Activated CD4-positive, alpha-beta T cell treated with anti-CD3 and anti-CD28 coated beads for 36 hours (primary cell): ENCODE measurements at regions not wholly inside any gene's neighbourhood (a gene's known extent, or its start where the extent isn't known, plus 50 kb on each side); places are given as distances from the start of the nearest gene placed in this dataset.

Experiments
- ATAC-seq: fragments of 200-7000 bp; cut with Tn5 transposase; one replicate; pipeline ENCODE4 v1.10.0; 2021; ENCODE audit warnings: mild to moderate bottlenecking, moderate library complexity
- CTCF ChIA-PET: fragments of 350-600 bp; sonication (Branson Sonifier 250); formaldehyde crosslinking; loops from one replicate; lab custom pipeline; 2021; ENCODE audit warnings: antibody characterized with exemption; lab: Charles Lee
- POLR2A ChIA-PET: fragments of 350-600 bp; sonication (Branson Sonifier 250); formaldehyde crosslinking; loops from one replicate; lab custom pipeline; 2021; ENCODE audit warnings: antibody characterized with exemption, inconsistent platforms; lab: Charles Lee
- DNase-seq: peaks from one replicate; pipeline ENCODE4 v3.0.0-alpha.2; 2020
- H3K27ac Mint-ChIP-seq: one replicate; pipeline ENCODE4 v1.8.0; 2021; ENCODE audit warnings: mixed read lengths
- H3K27me3 Mint-ChIP-seq: one replicate; pipeline ENCODE4 v1.8.0; 2021; ENCODE audit warnings: mixed read lengths
- H3K36me3 Mint-ChIP-seq: one replicate; pipeline ENCODE4 v1.8.0; 2021; ENCODE audit warnings: low read depth, mixed read lengths
- H3K4me1 Mint-ChIP-seq: one replicate; pipeline ENCODE4 v1.8.0; 2021; ENCODE audit warnings: mixed read lengths
- H3K4me3 Mint-ChIP-seq: one replicate; pipeline ENCODE4 v1.8.0; 2021; ENCODE audit warnings: mild to moderate bottlenecking, moderate library complexity, mixed read lengths
- H3K9me3 Mint-ChIP-seq: one replicate; pipeline ENCODE4 v1.8.0; 2021; ENCODE audit warnings: low read depth, mixed read lengths
- intact Hi-C, 2 experiments: fragments of 100-400 bp; cut with DNase I in 1 of 2; cut with micrococcal nuclease in 1 of 2; formaldehyde crosslinking; loops; one replicate each; pipeline versions ENCODE4 v1.14.2 to v1.15.1; 2022 to 2024; cut with DNase I, micrococcal nuclease

DNA sequence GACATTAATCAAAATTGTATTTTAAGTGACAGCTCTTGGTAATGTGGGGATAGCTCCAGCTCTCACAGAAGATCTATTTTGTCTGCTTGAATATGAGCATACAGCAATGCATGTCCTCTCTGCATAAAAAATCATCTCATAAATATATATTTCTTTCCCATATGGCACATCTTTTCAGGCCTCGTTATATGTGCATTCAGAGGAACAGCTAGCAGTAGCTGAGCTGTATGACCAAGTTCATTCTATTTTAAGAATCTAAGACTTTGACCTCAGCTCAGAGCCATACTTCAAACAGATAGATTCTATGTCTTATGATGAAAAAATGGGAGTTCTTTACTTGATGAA is 487.2 kb downstream of the ARHGEF28 start:
- Mint-ChIP-seq H3K9me3 (no peaks in the 10 kb centered on the region), H3K27ac (no peak overlapping the region), H3K4me1 (no peaks in the 10 kb centered on the region), H3K36me3 (no peaks in the 10 kb centered on the region), H3K4me3 (no peak overlapping the region), H3K27me3 (peaks cover 17% of the 10 kb centered on the region)
- no peak for DNase-seq
- intact Hi-C loops: no loop called here
- CTCF ChIA-PET: interaction anchor here (0.6 kb wide), 1 partner anchor 200 kb away, joined by 3 read pairs; no protein-coding TSS in a partner anchor
- POLR2A ChIA-PET: no interaction called here
- ATAC-seq: no peak

DNA sequence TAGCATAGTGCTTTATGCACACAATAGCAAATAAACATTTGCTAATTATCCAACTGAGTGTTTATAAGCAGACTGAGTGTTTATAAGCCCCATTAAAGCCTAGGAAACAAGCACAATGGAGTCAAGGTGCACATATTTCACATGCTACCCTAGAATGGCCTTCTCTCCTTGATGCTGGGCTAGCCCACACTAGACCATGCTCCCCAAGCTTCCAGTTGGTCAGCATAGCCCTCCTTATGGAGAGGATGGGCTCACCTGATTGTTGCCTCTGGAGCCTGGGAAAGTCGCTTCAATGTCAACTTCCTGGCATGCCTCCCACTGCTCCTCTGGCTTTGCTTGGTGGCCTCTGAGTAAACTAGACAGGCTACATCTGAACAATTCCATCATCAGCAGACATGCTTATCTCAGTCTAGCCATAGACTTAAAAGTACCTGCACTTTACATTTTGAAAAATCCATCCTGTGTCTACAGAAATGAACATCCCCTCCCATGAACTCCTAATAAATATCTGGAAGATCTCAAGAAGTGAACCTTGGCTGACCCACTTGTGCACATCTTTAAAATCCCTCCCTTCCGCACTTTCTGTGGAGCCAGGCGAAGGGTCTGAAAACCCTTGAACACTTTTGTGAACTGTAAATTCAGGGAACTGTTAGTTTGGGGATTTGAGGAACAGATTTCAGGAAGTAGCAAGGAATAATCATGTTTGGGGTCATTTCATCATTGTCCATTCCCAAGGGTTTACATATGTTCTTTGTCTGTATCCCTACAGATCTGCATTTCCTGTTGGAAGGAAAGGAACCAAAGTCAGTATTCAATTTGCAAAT is 486.6 kb downstream of the ARHGEF28 start:
- CTCF ChIA-PET: interaction anchor here (0.6 kb wide), 1 partner anchor 199 kb away, joined by 3 read pairs; no protein-coding TSS in a partner anchor
- no peak overlapping the region for H3K4me3 Mint-ChIP-seq
- H3K36me3 Mint-ChIP-seq: no peaks in the 10 kb centered on the region
- H3K27me3 Mint-ChIP-seq: peaks cover 17% of the 10 kb centered on the region
- intact Hi-C loops: no loop called here
- H3K4me1 Mint-ChIP-seq: no peaks in the 10 kb centered on the region
- POLR2A ChIA-PET: no interaction called here
- H3K9me3 Mint-ChIP-seq: no peaks in the 10 kb centered on the region
- ATAC-seq: no peak
- no peak for DNase-seq
- no peak overlapping the region for H3K27ac Mint-ChIP-seq

DNA sequence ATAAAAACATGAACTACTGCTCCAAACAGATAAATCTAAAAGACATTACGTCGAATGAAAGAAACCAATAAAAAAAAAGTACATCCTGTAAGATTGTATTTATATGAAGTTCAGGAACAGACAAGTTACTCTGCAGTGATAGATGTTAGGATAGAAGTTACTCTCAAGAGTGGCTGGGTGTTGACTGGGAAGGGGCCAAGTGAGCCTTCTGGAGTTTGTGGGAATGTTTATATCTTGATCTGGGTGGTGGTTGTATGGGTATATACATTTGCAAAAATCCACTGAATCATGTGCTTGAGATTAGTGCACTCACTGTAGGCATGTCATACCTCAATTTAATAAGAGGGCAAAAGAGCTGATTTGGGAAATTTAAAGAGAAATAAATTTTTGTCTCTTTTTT is 485.8 kb downstream of the ARHGEF28 start:
- POLR2A ChIA-PET: no interaction called here
- CTCF ChIA-PET: no interaction called here
- Mint-ChIP-seq H3K36me3 (no peaks in the 10 kb centered on the region), H3K27ac (no peak overlapping the region), H3K4me1 (no peaks in the 10 kb centered on the region), H3K4me3 (no peak overlapping the region), H3K9me3 (no peaks in the 10 kb centered on the region), H3K27me3 (peaks cover 19% of the 10 kb centered on the region)
- ATAC-seq (no peak), DNase-seq (no peak)
- intact Hi-C loops: no loop called here

DNA sequence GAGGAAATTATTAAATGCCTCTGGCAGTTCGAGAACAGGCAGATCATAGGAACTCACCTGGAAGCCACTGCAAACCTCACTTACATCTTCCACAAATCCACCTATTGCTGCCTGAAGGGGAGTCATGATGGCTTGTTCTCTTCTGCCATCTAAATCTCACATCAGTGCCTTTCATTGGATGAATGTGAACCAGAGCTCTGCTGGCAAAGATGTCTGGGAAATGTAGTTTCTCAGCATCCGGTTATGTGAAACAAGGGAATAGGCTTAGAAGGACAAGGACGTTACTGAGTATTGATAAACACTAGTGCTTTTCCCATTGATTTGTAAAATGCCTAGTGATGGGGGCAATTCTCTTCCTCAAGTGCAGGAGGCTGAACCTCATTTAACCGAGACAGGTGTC is 483.3 kb downstream of the ARHGEF28 start:
- intact Hi-C loops: no loop called here
- ChIA-PET CTCF (no interaction called here), POLR2A (no interaction called here)
- no peaks in the 10 kb centered on the region for H3K36me3 Mint-ChIP-seq
- H3K4me1 Mint-ChIP-seq: no peaks in the 10 kb centered on the region
- no peak overlapping the region for H3K4me3 Mint-ChIP-seq
- DNase-seq: no peak
- no peaks in the 10 kb centered on the region for H3K9me3 Mint-ChIP-seq
- ATAC-seq: no peak
- H3K27ac Mint-ChIP-seq: no peak overlapping the region
- peaks cover 20% of the 10 kb centered on the region for H3K27me3 Mint-ChIP-seq

DNA sequence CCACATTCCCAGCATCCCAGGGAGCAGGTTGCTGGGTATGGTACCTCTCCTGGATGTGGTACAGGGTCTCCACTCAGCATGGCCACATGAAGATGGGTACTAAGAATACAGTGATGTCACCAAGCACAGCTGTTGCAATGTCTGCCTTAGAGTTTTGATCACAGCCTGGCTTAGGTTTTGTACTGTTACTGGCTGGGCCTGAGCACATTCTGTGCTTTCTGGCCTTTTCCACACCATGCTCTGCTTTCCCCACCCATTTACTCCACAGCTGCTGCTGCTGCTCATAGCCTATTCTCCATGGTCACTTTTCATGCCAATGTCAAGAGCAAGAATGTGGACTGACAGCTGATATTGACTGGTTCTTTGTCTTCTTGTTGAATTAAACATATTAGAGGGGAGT is 481.9 kb downstream of the ARHGEF28 start:
- intact Hi-C loops: no loop called here
- no peak overlapping the region for H3K27ac Mint-ChIP-seq
- CTCF ChIA-PET: interaction anchor here (0.7 to 1.4 kb wide), 2 partner anchors 9 to 325 kb away, joined by 3 to 6 read pairs; no protein-coding TSS in a partner anchor
- ATAC-seq (no peak), DNase-seq (no peak)
- no peak overlapping the region for H3K4me3 Mint-ChIP-seq
- H3K27me3 Mint-ChIP-seq: peaks cover 20% of the 10 kb centered on the region
- POLR2A ChIA-PET: no interaction called here
- H3K9me3 Mint-ChIP-seq: no peaks in the 10 kb centered on the region
- no peaks in the 10 kb centered on the region for H3K36me3 Mint-ChIP-seq
- no peaks in the 10 kb centered on the region for H3K4me1 Mint-ChIP-seq

DNA sequence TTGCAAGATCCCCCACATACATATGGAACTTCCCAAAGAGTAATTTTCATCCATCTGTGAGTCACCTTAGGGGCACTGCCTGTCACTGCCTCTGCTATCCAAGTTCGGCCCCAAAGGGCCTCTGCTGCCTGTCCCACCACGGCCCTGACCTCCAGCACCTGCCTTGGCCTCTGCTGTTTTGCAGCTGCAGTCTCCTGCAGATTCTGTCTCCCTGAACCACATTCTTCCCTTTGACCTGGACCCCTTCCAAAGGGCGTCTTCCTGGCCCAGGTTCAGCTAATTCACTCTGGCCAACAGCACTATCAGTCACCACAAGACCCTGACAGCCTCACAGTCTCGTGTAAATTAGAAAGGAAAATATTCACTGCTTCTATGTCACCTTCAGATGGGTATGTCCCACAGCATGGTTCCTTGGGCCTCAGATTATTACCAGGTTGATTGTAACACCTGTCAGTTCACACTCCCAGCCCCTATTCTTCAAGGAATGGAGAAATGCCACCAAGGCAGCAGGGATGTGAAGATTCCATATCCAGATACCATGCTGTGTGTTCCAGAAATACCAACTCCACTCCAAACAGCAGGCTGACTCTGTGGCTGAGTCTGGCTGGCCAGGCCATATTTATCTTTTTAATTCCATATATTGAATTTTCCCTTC is 479.3 kb downstream of the ARHGEF28 start:
- ChIA-PET POLR2A (no interaction called here), CTCF (no interaction called here)
- Mint-ChIP-seq H3K36me3 (no peaks in the 10 kb centered on the region), H3K4me1 (no peaks in the 10 kb centered on the region), H3K27me3 (peaks cover 14% of the 10 kb centered on the region), H3K27ac (no peak overlapping the region), H3K4me3 (no peak overlapping the region), H3K9me3 (no peaks in the 10 kb centered on the region)
- DNase-seq (no peak), ATAC-seq (no peak)
- intact Hi-C loops: no loop called here

DNA sequence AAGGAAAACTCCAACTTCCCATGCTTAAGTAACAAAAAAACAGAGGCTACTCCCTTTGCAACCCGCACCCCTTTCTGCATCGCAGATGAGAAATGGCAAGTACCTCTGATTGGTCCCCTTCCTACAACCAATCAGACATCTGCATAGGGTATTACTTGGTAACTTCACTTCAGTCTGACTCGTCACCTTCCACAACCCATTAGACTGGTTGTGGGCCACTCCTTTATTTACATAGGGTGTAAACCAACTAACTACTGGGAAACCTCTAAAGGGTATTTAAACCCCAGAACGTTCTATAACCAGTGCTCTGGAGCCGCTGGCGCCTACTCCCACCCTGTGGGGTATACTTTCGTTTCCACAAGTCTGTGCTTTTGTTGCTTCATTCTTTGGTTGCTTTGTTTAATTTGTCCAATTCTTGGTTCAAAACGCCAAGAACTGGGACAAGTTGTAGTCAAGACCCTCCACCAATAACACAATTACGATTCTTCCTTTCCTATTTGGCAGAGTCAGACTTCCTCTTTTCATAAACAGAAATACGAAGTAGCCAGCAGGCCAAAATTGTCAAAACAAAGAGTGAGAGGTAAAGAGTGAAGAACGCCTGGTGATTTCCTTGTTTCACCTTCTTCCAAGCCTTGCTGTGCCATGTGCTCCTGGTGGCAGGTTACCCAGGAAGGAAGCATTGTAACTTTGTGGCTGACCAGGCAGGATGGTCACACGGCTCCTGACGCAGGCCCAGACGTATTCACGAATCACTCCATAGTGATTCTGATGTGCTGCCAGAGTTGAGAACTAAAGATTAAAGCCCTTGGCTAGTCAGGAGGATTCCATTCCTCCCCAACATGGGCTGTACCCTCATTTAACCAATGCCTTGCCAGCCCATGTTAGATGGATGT is 477.4 kb downstream of the ARHGEF28 start:
- H3K27ac Mint-ChIP-seq: no peak overlapping the region
- CTCF ChIA-PET: no interaction called here
- POLR2A ChIA-PET: no interaction called here
- H3K9me3 Mint-ChIP-seq: no peaks in the 10 kb centered on the region
- no peaks in the 10 kb centered on the region for H3K36me3 Mint-ChIP-seq
- intact Hi-C loops: no loop called here
- peaks cover 7% of the 10 kb centered on the region for H3K27me3 Mint-ChIP-seq
- no peaks in the 10 kb centered on the region for H3K4me1 Mint-ChIP-seq
- no peak overlapping the region for H3K4me3 Mint-ChIP-seq
- ATAC-seq: no peak
- DNase-seq: no peak

DNA sequence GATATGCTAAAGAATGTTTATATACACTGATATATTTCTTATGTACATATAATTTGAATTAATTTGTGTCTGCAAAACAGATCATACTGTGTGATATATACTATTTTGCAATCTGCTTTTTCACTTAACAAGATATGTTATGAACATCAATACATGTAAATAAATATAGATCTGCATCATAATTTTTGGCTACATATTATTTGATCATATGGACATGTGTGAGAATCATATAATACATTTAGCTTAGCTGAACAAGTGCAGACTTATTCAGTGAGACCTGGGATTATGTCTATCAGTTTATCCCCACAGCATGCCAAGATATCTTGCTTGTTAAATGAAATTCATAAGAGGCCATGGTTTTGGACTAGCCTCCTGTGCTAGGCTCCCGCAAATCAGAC is 474.3 kb downstream of the ARHGEF28 start:
- Mint-ChIP-seq H3K4me1 (no peaks in the 10 kb centered on the region), H3K4me3 (no peak overlapping the region), H3K36me3 (no peaks in the 10 kb centered on the region), H3K27me3 (no peaks in the 10 kb centered on the region), H3K27ac (no peak overlapping the region), H3K9me3 (no peaks in the 10 kb centered on the region)
- CTCF ChIA-PET: no interaction called here
- no peak for DNase-seq
- POLR2A ChIA-PET: no interaction called here
- ATAC-seq: no peak
- intact Hi-C loops: no loop called here

DNA sequence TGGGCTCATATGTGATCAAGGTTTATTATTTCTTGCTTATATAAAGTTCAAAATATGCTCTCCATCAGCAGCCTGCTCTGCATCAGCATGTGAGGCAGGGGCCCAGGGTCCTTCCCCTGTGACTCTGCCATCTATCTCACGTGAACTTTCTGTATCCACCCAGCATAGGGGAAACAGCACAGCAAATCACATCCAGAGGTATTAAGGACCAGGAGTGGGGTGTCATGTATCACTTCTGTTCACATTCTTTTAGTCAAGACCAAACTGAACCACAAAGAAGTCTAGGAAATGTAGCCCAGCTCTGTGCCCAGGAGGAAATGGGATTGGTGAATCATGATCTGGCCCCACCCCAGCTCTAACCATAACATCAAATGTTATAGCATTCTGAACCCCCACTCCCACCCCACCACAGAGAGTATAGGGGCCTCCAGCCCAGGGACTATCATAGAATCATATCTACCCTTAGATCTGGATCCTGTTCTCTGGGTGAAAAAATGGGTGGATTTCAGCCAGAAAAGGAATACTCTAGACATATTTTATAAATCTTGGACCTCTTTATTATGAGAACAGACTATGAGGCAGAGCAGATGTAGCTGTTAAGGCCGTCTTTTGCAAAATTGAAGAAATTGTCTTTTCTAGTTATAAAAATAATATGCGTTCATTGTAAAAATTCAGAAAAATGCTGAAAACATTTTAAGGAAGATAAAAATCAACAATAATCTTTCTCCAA is 473.7 kb downstream of the ARHGEF28 start:
- ChIA-PET CTCF (no interaction called here), POLR2A (no interaction called here)
- ATAC-seq (no peak), DNase-seq (no peak)
- Mint-ChIP-seq H3K4me3 (no peak overlapping the region), H3K36me3 (no peaks in the 10 kb centered on the region), H3K27me3 (no peaks in the 10 kb centered on the region), H3K27ac (no peak overlapping the region), H3K4me1 (no peaks in the 10 kb centered on the region), H3K9me3 (no peaks in the 10 kb centered on the region)
- intact Hi-C loops: no loop called here

DNA sequence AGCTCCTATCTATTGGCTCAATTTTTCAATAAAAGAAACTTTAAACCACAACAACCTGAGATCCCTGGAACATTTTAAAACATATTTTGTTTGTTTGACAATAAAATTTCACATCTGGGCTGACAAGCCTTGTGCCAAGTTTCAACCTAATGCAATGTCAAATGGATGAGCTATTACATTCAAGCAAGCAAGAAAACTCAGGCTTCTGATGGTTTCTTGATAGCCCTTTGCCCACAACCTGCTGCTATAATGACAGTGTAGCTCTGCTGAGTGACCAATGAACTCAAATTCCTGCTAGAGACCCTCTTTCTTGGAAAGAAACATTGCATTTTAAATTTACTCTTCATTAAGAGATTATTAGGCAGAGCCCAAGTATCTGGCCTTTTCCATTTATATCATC is 472.9 kb downstream of the ARHGEF28 start:
- ChIA-PET CTCF (no interaction called here), POLR2A (no interaction called here)
- intact Hi-C loops: no loop called here

DNA sequence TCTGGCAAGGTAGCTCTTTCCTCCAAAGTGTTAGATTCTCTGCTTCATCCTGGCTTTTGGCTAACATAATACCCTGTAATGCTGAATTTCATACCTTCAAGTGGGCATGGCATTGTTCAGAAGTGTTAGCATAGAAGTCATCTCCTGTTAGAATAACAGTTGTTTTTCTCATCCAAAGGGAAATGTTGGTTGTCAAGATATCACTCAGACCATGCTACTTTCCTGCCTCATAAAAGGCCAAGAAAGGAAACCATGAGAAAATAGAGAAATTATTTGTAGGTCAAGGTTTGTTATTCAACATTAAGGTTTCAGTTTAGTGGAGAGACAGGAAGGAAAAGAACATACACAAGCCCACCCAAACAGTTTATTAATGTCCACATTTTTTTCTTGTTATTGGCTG is 472.5 kb downstream of the ARHGEF28 start:
- Mint-ChIP-seq H3K27me3 (no peaks in the 10 kb centered on the region), H3K27ac (no peak overlapping the region), H3K36me3 (no peaks in the 10 kb centered on the region), H3K4me1 (no peaks in the 10 kb centered on the region), H3K4me3 (no peak overlapping the region), H3K9me3 (no peaks in the 10 kb centered on the region)
- intact Hi-C loops: no loop called here
- ATAC-seq (no peak), DNase-seq (no peak)
- ChIA-PET CTCF (no interaction called here), POLR2A (no interaction called here)

More for the DNA sequence above, 472.9 kb downstream of the ARHGEF28 start:
- Mint-ChIP-seq H3K4me3 (no peak overlapping the region), H3K27ac (no peak overlapping the region), H3K4me1 (no peaks in the 10 kb centered on the region), H3K9me3 (no peaks in the 10 kb centered on the region), H3K27me3 (no peaks in the 10 kb centered on the region), H3K36me3 (no peaks in the 10 kb centered on the region)
- ATAC-seq (no peak), DNase-seq (no peak)
